K562 (cell line): ENCODE measurements at regions not wholly inside any gene's neighbourhood (a gene's known extent, or its start where the extent isn't known, plus 50 kb on each side); places are given as distances from the start of the nearest gene placed in this dataset.

ENCODE experiments used
- ATAC-seq: fragments of 200-7000 bp; cut with Tn5 transposase; 3 replicates; pipeline ENCODE4 v1.9.1; 2020; ENCODE audit warnings: moderate library complexity
- BruUV-seq: library from RNA; stranded (reverse); fragments of 400-500 nt; replicated peaks from 2 replicates; lab custom pipeline; 2021; lab: Mats Ljungman, UMichigan
- CTCF ChIA-PET: fragments of 300-600 bp; formaldehyde crosslinking; extraction: SDS; loops from one replicate; lab custom pipeline; 2021; ENCODE audit warnings: low intra/inter-chr PET ratio; lab: Yijun Ruan, JAX
- POLR2A ChIA-PET: fragments of 300-600, 350-650 bp; sonication (Branson Sonifier 250); formaldehyde crosslinking; extraction: SDS; loops from one replicate; lab custom pipeline; 2021; ENCODE audit warnings: antibody characterized with exemption, inconsistent platforms; lab: Yijun Ruan, JAX
- DNase-seq, 4 experiments: peaks; one replicate each; pipeline versions ENCODE4 v3.0.0 to v3.0.0-alpha.2; 2011 to 2018; ENCODE audit warnings: low spot score in 3 of 4, mixed read lengths in 3 of 4; ENCODE audit errors: extremely low read depth in 1 of 4
- FAIRE-seq: peaks from 2 replicates; lab custom pipeline; 2011; peaks lifted over from hg19 to GRCh38; lab: Jason Lieb, UNC
- H2AFZ ChIP-seq: 2 replicates; pipeline ENCODE4 v1.6.0; 2011; ENCODE audit warnings: low read depth, low read length, control low read depth, inconsistent platforms
- H3K27ac ChIP-seq: fragments of 200-600 bp; 3 replicates; pipeline ENCODE4 v1.8.0; 2011; ENCODE audit warnings: low read depth, mild to moderate bottlenecking, control low read depth, inconsistent platforms, low read length, moderate library complexity, mixed read lengths; ENCODE audit errors: extremely low read depth
- H3K27me3 ChIP-seq, 2 experiments: fragments of 300-600 bp in 1 of 2; 2 replicates in 1 of 2; 3 replicates in 1 of 2; pipeline versions ENCODE4 v1.6.0 to v1.8.0; 2011; ENCODE audit warnings: inconsistent platforms in 2 of 2, low read length in 2 of 2, mild to moderate bottlenecking in 1 of 2, mixed read lengths in 1 of 2, moderate library complexity in 1 of 2; ENCODE audit not compliant: control insufficient read depth in 2 of 2, insufficient read depth in 2 of 2
- H3K36me3 ChIP-seq: fragments of 300-600 bp; 3 replicates; pipeline ENCODE4 v1.8.0; 2011; ENCODE audit warnings: mild to moderate bottlenecking, low read length, inconsistent platforms; ENCODE audit not compliant: control insufficient read depth, insufficient read depth
- H3K4me1 ChIP-seq, 2 experiments: fragments of 200-600 bp in 1 of 2; replicated peaks in 1 of 2; 2 replicates in 1 of 2; 3 replicates in 1 of 2; pipeline versions ENCODE4 v1.5.1 to v1.8.0; 2011; ENCODE audit warnings: inconsistent platforms in 2 of 2, low read length in 2 of 2, mild to moderate bottlenecking in 1 of 2, mixed read lengths in 1 of 2, moderate library complexity in 1 of 2; ENCODE audit not compliant: control insufficient read depth in 2 of 2, insufficient read depth in 2 of 2
- H3K4me2 ChIP-seq: 2 replicates; pipeline ENCODE4 v1.6.1; 2011; ENCODE audit warnings: low read length, control low read depth, inconsistent platforms, mixed read lengths; ENCODE audit not compliant: insufficient read depth
- H3K4me3 ChIP-seq: fragments of 200-600 bp; sonication (generic), shearing (Covaris generic); 2 replicates; pipeline ENCODE4 v1.5.1; 2016; ENCODE audit warnings: control low read depth, inconsistent platforms
- H3K79me2 ChIP-seq: fragments of 200-600 bp; 3 replicates; pipeline ENCODE4 v1.8.0; 2011; ENCODE audit warnings: low read length, inconsistent platforms; ENCODE audit not compliant: control insufficient read depth, insufficient read depth
- H3K9ac ChIP-seq, 2 experiments: 2 replicates each; pipeline versions ENCODE4 v1.6.0 to v1.6.1; 2011; ENCODE audit warnings: low read depth in 2 of 2, low read length in 2 of 2, control low read depth in 1 of 2, inconsistent platforms in 1 of 2, mild to moderate bottlenecking in 1 of 2, mixed read lengths in 1 of 2; ENCODE audit not compliant: insufficient read depth in 1 of 2
- H3K9me1 ChIP-seq: one replicate; pipeline ENCODE4 v1.6.0; 2011; ENCODE audit warnings: inconsistent platforms, mild to moderate bottlenecking, low read length, moderate library complexity; ENCODE audit not compliant: control insufficient read depth, insufficient read depth
- H3K9me3 ChIP-seq: replicated peaks from 2 replicates; pipeline ENCODE4 v1.5.1; 2011; ENCODE audit warnings: low read depth, low read length, inconsistent platforms; ENCODE audit not compliant: control insufficient read depth, insufficient read depth
- H4K20me1 ChIP-seq: replicated peaks from 2 replicates; pipeline ENCODE4 v1.6.1; 2011; ENCODE audit warnings: low read length, inconsistent platforms, mixed read lengths; ENCODE audit not compliant: control insufficient read depth, insufficient read depth
- CCAR2 ChIP-seq: fragments of 200-400 bp; formaldehyde crosslinking; IDR thresholded peaks from 2 replicates; pipeline ENCODE4 v1.6.1; 2017; ENCODE audit warnings: mild to moderate bottlenecking, low read depth, low read length
- CHD2 ChIP-seq: IDR thresholded peaks from 2 replicates; pipeline ENCODE4 v1.6.1; 2011; ENCODE audit warnings: low read depth, low read length
- CREB5 ChIP-seq: fragments of 250-450 bp; sonication (Bioruptor Pico); IDR thresholded peaks from 2 replicates; pipeline ENCODE4 v1.5.0; 2020; ENCODE audit warnings: mild to moderate bottlenecking
- EGR1 ChIP-seq: fragments of 450-650 bp; conservative IDR thresholded peaks from 2 replicates; pipeline ENCODE4 v1.6.1; 2017; ENCODE audit warnings: mild to moderate bottlenecking
- ELF2 ChIP-seq: fragments of 250-450 bp; sonication (Bioruptor Pico); IDR thresholded peaks from 2 replicates; pipeline ENCODE4 v1.5.0; 2021; ENCODE audit warnings: mild to moderate bottlenecking
- JUND ChIP-seq, 2 experiments: IDR thresholded peaks; 2 replicates in 1 of 2; 3 replicates in 1 of 2; pipeline ENCODE4 v1.6.1; 2011; ENCODE audit warnings: borderline replicate concordance in 2 of 2, low read depth in 2 of 2, low read length in 2 of 2, improper control_type of control experiment in 1 of 2, missing biosample characterization in 1 of 2, missing genetic modification characterization in 1 of 2, missing genetic modification reagents in 1 of 2
- KDM4B ChIP-seq, 2 experiments: fragments of 450-650 bp in 1 of 2; sonication (generic) in 1 of 2; IDR thresholded peaks; 2 replicates each; pipeline ENCODE4 v1.6.1; 2016 to 2017; ENCODE audit warnings: borderline replicate concordance in 2 of 2, antibody characterized with exemption in 1 of 2, low read depth in 1 of 2, mild to moderate bottlenecking in 1 of 2
- NONO ChIP-seq, 2 experiments: fragments of 200-400 bp in 1 of 2; fragments of 450-650 bp in 1 of 2; formaldehyde crosslinking in 1 of 2; IDR thresholded peaks; 2 replicates each; pipeline ENCODE4 v1.6.1; 2017; ENCODE audit warnings: low read depth in 2 of 2, mild to moderate bottlenecking in 2 of 2, moderate library complexity in 2 of 2, low read length in 1 of 2
- PRPF4 ChIP-seq: fragments of 200-400 bp; formaldehyde crosslinking; IDR thresholded peaks from one replicate; pipeline ENCODE4 v1.6.1; 2017; ENCODE audit warnings: low read length, low read depth, mild to moderate bottlenecking; ENCODE audit not compliant: insufficient read depth, poor library complexity, severe bottlenecking
- TCF3 ChIP-seq: sonication (generic); formaldehyde crosslinking; IDR thresholded peaks from 2 replicates; pipeline ENCODE4 v1.4.0; 2020; ENCODE audit warnings: mild to moderate bottlenecking, missing genetic modification reagents
- ZNF609 ChIP-seq: sonication (generic); formaldehyde crosslinking; IDR thresholded peaks from 2 replicates; pipeline ENCODE4 v1.8.1; 2023; ENCODE audit warnings: missing genetic modification reagents, mild to moderate bottlenecking, borderline replicate concordance
- ZNF740 ChIP-seq, 3 experiments: fragments of 200-800 bp in 1 of 3; sonication (Bioruptor generic) in 1 of 3; sonication (generic) in 1 of 3; formaldehyde crosslinking in 1 of 3; IDR thresholded peaks; 2 replicates each; pipeline versions ENCODE4 v1.6.1 to v1.8.0; 2016 to 2022; ENCODE audit warnings: mild to moderate bottlenecking in 2 of 3, missing compliant biosample characterization in 2 of 3, missing genetic modification characterization in 2 of 3, missing genetic modification reagents in 1 of 3
- WGBS: fragments of 100-300 bp; shearing (Covaris generic); methylation state at CpG from one replicate; pipeline ENCODE4 v1.1.6; 2016; ENCODE audit warnings: low coverage, mixed read lengths; ENCODE audit not compliant: insufficient coverage; ENCODE audit errors: missing lambda C conversion rate; 5-methylcytosine and 5-hydroxymethylcytosine counted together
- in situ Hi-C: fragments of 300-500 bp; cut with MboI; formaldehyde crosslinking; loops from 4 replicates; pipeline ENCODE4 v1.15.0; 2018; ENCODE audit warnings: inconsistent platforms, mixed read lengths
- intact Hi-C: fragments of 100-400 bp; cut with micrococcal nuclease; formaldehyde crosslinking; loops from 2 replicates; pipeline ENCODE4 v1.14.2; 2022

GRCh38 chr9:91150998-91151717 lies 210.6 kb downstream of the AUH start:
- intact Hi-C loops (no loop called here), in situ Hi-C loops (no loop called here)
- H3K9me1 ChIP-seq = no peaks in the 10 kb centered on the region
- ATAC-seq = no peak
- 13% methylated on average over 5 of the region's 5 CpGs for WGBS
- no peak overlapping the region for H2AFZ ChIP-seq
- no peaks in the 10 kb centered on the region for H3K36me3 ChIP-seq
- no peak for DNase-seq
- CTCF ChIA-PET = no interaction called here
- no peaks in the 10 kb centered on the region for H3K79me2 ChIP-seq
- no peak overlapping the region for H3K4me2 ChIP-seq
- no peak overlapping the region for H3K9ac ChIP-seq
- no peak for FAIRE-seq
- no peaks in the 10 kb centered on the region for H3K27me3 ChIP-seq
- no peaks in the 10 kb centered on the region for H4K20me1 ChIP-seq
- no peak overlapping the region for H3K27ac ChIP-seq
- BruUV-seq = no TSS peak
- POLR2A ChIA-PET = interaction anchor here (1.4 kb wide), 1 partner anchor 24 kb away, joined by 3 read pairs; no protein-coding TSS in a partner anchor
- no peaks in the 10 kb centered on the region for H3K4me1 ChIP-seq
- no peak overlapping the region for H3K4me3 ChIP-seq
- no peaks in the 10 kb centered on the region for H3K9me3 ChIP-seq
- TF ChIP-seq CREB5 (CRISPR knock-in tag) (no peak), NONO (IDR thresholded peaks at IDR 0.05; ENCODE audit: low read depth in 2 of 2, low read length in 1 of 2) (no peak), ELF2 (no peak), KDM4B (IDR thresholded peaks at IDR 0.05; ENCODE audit: borderline replicate concordance in 2 of 2, low read depth in 1 of 2) (no peak), ZNF740 (CRISPR knock-in tag; IDR thresholded peaks at IDR 0.05) (no peak), ZNF740 (tag; IDR thresholded peaks at IDR 0.05) (no peak), CHD2 (no peak), CCAR2 (no peak), ZNF609 (CRISPR knock-in tag) (no peak), PRPF4 (no peak), TCF3 (CRISPR knock-in tag) (no peak), EGR1 (no peak), JUND (IDR thresholded peaks at IDR 0.05; ENCODE audit: borderline replicate concordance, low read depth, low read length) (no peak), JUND (tag; IDR thresholded peaks at IDR 0.05; ENCODE audit: borderline replicate concordance, low read depth, low read length) (no peak)
